HCT116 (cell line): ENCODE measurements at regions not wholly inside any gene's neighbourhood (a gene's known extent, or its start where the extent isn't known, plus 50 kb on each side); places are given as distances from the start of the nearest gene placed in this dataset.

Experiments used
- ATAC-seq: fragments of 200-7000 bp; cut with Tn5 transposase; 2 replicates; pipeline ENCODE4 v1.9.1; 2020; ENCODE audit warnings: mild to moderate bottlenecking, moderate library complexity
- BruUV-seq: library from RNA; stranded (reverse); fragments of 400-500 nt; replicated peaks from 2 replicates; lab custom pipeline; 2021; lab: Mats Ljungman, UMichigan
- CTCF ChIA-PET: fragments of 300-600 bp; sonication (Branson Sonifier 250); formaldehyde crosslinking; loops from one replicate; lab custom pipeline; 2021; ENCODE audit warnings: antibody characterized with exemption; lab: Charles Lee
- POLR2A ChIA-PET: fragments of 300-600, 350-600 bp; sonication (Branson Sonifier 250); formaldehyde crosslinking; loops from one replicate; lab custom pipeline; 2021; ENCODE audit warnings: antibody characterized with exemption; lab: Charles Lee
- RAD21 ChIA-PET, 2 experiments: fragments of 300-600 bp; sonication (Branson Sonifier 250); formaldehyde crosslinking; loops; one replicate each; lab custom pipeline; 2023; ENCODE audit warnings: low total read pairs in 2 of 2; ENCODE audit not compliant: uncharacterized antibody in 2 of 2, unreplicated experiment in 2 of 2, low non-redundant PET in 1 of 2; lab: Charles Lee
- DNase-seq: peaks from one replicate; pipeline ENCODE4 v3.0.0-alpha.2; 2010; ENCODE audit warnings: low read depth, low spot score
- H2AFZ ChIP-seq: fragments of 200-600 bp; shearing (Covaris generic), sonication (generic); 2 replicates; pipeline ENCODE4 v1.6.1; 2017; ENCODE audit warnings: low read depth, mixed run types, mixed read lengths, antibody characterized with exemption, low read length; ENCODE audit not compliant: poor library complexity, severe bottlenecking
- H3K27ac ChIP-seq: 2 replicates; pipeline ENCODE4 v1.5.1; 2012; ENCODE audit warnings: low read depth, low read length
- H3K27me3 ChIP-seq: fragments of 200-600 bp; sonication (generic); 2 replicates; pipeline ENCODE4 v1.6.1; 2016; ENCODE audit warnings: mixed run types, low read length, mixed read lengths; ENCODE audit not compliant: insufficient read depth
- H3K36me3 ChIP-seq, 2 experiments: fragments of 200-500 bp in 1 of 2; fragments of 200-600 bp in 1 of 2; sonication (Bioruptor generic) in 1 of 2; sonication (generic) in 1 of 2; 2 replicates each; pipeline versions ENCODE4 v1.5.1 to v1.6.1; 2014 to 2016; ENCODE audit warnings: low read length in 2 of 2, inconsistent platforms in 1 of 2, mixed read lengths in 1 of 2, mixed run types in 1 of 2; ENCODE audit not compliant: insufficient read depth in 2 of 2, control insufficient read depth in 1 of 2
- H3K4me1 ChIP-seq, 2 experiments: fragments of 200-600 bp in 1 of 2; sonication (generic) in 1 of 2; 2 replicates each; pipeline versions ENCODE4 v1.5.1 to v1.6.1; 2012 to 2017; ENCODE audit warnings: low read length in 2 of 2, inconsistent platforms in 1 of 2, mild to moderate bottlenecking in 1 of 2, mixed read lengths in 1 of 2, mixed run types in 1 of 2, moderate library complexity in 1 of 2; ENCODE audit not compliant: insufficient read depth in 2 of 2, control insufficient read depth in 1 of 2
- H3K4me2 ChIP-seq: fragments of 200-600 bp; sonication (generic); 2 replicates; pipeline ENCODE4 v1.6.1; 2017; ENCODE audit warnings: mixed run types, low read length, mixed read lengths
- H3K4me3 ChIP-seq, 2 experiments: fragments of 200-600 bp in 1 of 2; sonication (generic) in 1 of 2; replicated peaks in 1 of 2; 2 replicates each; pipeline ENCODE4 v1.5.1; 2011 to 2016; ENCODE audit warnings: low read length in 2 of 2, control low read depth in 1 of 2, low read depth in 1 of 2, mild to moderate bottlenecking in 1 of 2, mixed read lengths in 1 of 2, mixed run types in 1 of 2
- H3K79me2 ChIP-seq: fragments of 200-600 bp; sonication (generic); 2 replicates; pipeline ENCODE4 v1.6.1; 2017; ENCODE audit warnings: mild to moderate bottlenecking, mixed run types, low read length, moderate library complexity, mixed read lengths; ENCODE audit not compliant: insufficient read depth
- H3K9ac ChIP-seq: fragments of 200-600 bp; sonication (generic); 2 replicates; pipeline ENCODE4 v1.6.1; 2016; ENCODE audit warnings: low read length, mixed read lengths
- H3K9me2 ChIP-seq: fragments of 200-600 bp; sonication (generic), shearing (Covaris generic); 2 replicates; pipeline ENCODE4 v1.6.1; 2017; ENCODE audit warnings: mixed run types, mild to moderate bottlenecking, moderate library complexity; ENCODE audit not compliant: insufficient read depth
- H3K9me3 ChIP-seq, 2 experiments: fragments of 200-500 bp in 1 of 2; fragments of 200-600 bp in 1 of 2; sonication (Bioruptor generic) in 1 of 2; sonication (generic) in 1 of 2; 2 replicates each; pipeline ENCODE4 v1.6.1; 2014 to 2017; ENCODE audit warnings: low read length in 2 of 2, mixed read lengths in 2 of 2, inconsistent platforms in 1 of 2, low read depth in 1 of 2, mild to moderate bottlenecking in 1 of 2, mixed run types in 1 of 2, moderate library complexity in 1 of 2; ENCODE audit not compliant: control insufficient read depth in 1 of 2, insufficient read depth in 1 of 2
- H4K20me1 ChIP-seq: fragments of 200-600 bp; sonication (generic), shearing (Covaris generic); 2 replicates; pipeline ENCODE4 v1.6.1; 2017; ENCODE audit warnings: mixed run types, mild to moderate bottlenecking, moderate library complexity; ENCODE audit not compliant: insufficient read depth
- ATF3 ChIP-seq: IDR thresholded peaks from 2 replicates; pipeline ENCODE4 v1.6.1; 2012
- EGR1 ChIP-seq: IDR thresholded peaks from 2 replicates; pipeline ENCODE4 v1.6.1; 2012; ENCODE audit warnings: low read depth
- SIN3A ChIP-seq: IDR thresholded peaks from 2 replicates; pipeline ENCODE4 v1.6.1; 2012; ENCODE audit warnings: low read depth
- SRF ChIP-seq: IDR thresholded peaks from 2 replicates; pipeline ENCODE4 v1.6.1; 2012; ENCODE audit warnings: low read depth
- intact Hi-C: fragments of 100-400 bp; cut with micrococcal nuclease; formaldehyde crosslinking; loops from 2 replicates; pipeline ENCODE4 v1.10.0; 2022
- TF ChIP-seq, protein P1 (sequence below), 3 experiments: fragments of 200-600 bp in 1 of 3; sonication (generic) in 1 of 3; IDR thresholded peaks in 2 of 3; conservative IDR thresholded peaks in 1 of 3; 2 replicates each; pipeline ENCODE4 v1.5.1; 2012 to 2017; ENCODE audit warnings: low read depth in 2 of 3, low read length in 2 of 3, antibody characterized with exemption in 1 of 3, borderline replicate concordance in 1 of 3, control low read depth in 1 of 3, mild to moderate bottlenecking in 1 of 3, mixed read lengths in 1 of 3, mixed run types in 1 of 3, moderate library complexity in 1 of 3; ENCODE audit not compliant: insufficient read depth in 1 of 3
- TF ChIP-seq, protein P2 (sequence below): IDR thresholded peaks from 2 replicates; pipeline ENCODE4 v1.6.1; 2012; ENCODE audit warnings: low read depth

DNA sequence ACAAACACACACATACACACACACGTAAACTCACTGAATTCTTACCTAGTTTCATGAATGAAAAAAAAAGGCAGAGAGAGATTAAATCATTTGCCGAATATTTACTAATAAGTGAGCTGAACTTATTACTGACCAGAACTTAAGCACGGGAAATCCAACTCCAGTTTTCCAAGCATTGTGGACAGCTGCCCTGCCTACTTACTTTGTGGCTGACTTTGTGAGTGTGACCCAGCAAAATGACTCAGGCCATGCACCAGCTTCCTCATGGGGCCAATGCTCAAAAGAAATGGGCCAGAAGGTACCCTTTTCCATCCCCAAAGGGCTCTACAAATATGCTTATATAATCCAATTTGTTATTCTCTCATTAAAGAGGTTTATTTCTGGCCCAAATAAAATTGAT lies 87.4 kb upstream of the RHOBTB1 start:
- Histone ChIP-seq H2AFZ (no peak overlapping the region), H3K9me2 (no peaks in the 10 kb centered on the region), H4K20me1 (no peaks in the 10 kb centered on the region), H3K4me3 (no peak overlapping the region), H3K27ac (no peak overlapping the region), H3K4me2 (no peak overlapping the region), H3K9me3 (no peaks in the 10 kb centered on the region), H3K4me1 (no peaks in the 10 kb centered on the region), H3K9ac (no peak overlapping the region), H3K36me3 (no peaks in the 10 kb centered on the region), H3K27me3 (no peaks in the 10 kb centered on the region), H3K79me2 (no peaks in the 10 kb centered on the region)
- TF ChIP-seq SIN3A, result no peak
- no peak for TF ChIP-seq EGR1
- no peak for TF ChIP-seq ATF3
- no peak for DNase-seq
- ChIA-PET POLR2A (no interaction called here), RAD21 (no interaction called here), CTCF (no interaction called here)
- intact Hi-C loops, result no loop called here
- BruUV-seq, result no TSS peak
- ATAC-seq, result no peak

DNA sequence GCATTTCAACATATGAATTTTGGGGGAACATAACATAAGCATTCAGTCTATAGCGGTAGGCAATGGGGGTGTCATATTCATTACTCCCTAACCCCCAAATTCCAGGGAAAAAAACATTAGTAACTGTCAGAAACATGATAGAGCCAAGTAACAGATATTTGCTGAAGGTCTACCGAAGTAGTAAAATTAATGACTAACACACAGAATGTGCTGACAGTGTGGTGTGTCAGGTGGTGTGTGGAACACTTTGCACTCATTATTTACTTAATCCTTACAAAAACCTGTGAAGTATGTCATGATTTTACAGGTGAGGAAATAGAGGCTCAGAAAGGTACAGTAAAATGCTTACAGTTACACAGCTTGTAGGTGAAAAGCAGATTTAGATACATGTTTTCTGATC lies 85.4 kb upstream of the RHOBTB1 start:
- ChIA-PET RAD21 (no interaction called here), POLR2A (no interaction called here), CTCF (no interaction called here)
- H3K27ac ChIP-seq, result no peak overlapping the region
- H3K79me2 ChIP-seq, result no peaks in the 10 kb centered on the region
- H3K9me3 ChIP-seq, result no peaks in the 10 kb centered on the region
- no peak overlapping the region for H2AFZ ChIP-seq
- no peak overlapping the region for H3K4me3 ChIP-seq
- no peaks in the 10 kb centered on the region for H3K9me2 ChIP-seq
- TF ChIP-seq SRF (no peak), SIN3A (no peak), ATF3 (no peak)
- TF ChIP-seq, protein P1, sequence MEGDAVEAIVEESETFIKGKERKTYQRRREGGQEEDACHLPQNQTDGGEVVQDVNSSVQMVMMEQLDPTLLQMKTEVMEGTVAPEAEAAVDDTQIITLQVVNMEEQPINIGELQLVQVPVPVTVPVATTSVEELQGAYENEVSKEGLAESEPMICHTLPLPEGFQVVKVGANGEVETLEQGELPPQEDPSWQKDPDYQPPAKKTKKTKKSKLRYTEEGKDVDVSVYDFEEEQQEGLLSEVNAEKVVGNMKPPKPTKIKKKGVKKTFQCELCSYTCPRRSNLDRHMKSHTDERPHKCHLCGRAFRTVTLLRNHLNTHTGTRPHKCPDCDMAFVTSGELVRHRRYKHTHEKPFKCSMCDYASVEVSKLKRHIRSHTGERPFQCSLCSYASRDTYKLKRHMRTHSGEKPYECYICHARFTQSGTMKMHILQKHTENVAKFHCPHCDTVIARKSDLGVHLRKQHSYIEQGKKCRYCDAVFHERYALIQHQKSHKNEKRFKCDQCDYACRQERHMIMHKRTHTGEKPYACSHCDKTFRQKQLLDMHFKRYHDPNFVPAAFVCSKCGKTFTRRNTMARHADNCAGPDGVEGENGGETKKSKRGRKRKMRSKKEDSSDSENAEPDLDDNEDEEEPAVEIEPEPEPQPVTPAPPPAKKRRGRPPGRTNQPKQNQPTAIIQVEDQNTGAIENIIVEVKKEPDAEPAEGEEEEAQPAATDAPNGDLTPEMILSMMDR (IDR thresholded peaks at IDR 0.05 in 2 of 3, conservative IDR thresholded peaks at IDR 0.05 in 1 of 3; ENCODE audit: borderline replicate concordance in 1 of 3, insufficient read depth in 1 of 3, low read depth in 2 of 3, low read length in 2 of 3), result no peak
- TF ChIP-seq, protein P2, sequence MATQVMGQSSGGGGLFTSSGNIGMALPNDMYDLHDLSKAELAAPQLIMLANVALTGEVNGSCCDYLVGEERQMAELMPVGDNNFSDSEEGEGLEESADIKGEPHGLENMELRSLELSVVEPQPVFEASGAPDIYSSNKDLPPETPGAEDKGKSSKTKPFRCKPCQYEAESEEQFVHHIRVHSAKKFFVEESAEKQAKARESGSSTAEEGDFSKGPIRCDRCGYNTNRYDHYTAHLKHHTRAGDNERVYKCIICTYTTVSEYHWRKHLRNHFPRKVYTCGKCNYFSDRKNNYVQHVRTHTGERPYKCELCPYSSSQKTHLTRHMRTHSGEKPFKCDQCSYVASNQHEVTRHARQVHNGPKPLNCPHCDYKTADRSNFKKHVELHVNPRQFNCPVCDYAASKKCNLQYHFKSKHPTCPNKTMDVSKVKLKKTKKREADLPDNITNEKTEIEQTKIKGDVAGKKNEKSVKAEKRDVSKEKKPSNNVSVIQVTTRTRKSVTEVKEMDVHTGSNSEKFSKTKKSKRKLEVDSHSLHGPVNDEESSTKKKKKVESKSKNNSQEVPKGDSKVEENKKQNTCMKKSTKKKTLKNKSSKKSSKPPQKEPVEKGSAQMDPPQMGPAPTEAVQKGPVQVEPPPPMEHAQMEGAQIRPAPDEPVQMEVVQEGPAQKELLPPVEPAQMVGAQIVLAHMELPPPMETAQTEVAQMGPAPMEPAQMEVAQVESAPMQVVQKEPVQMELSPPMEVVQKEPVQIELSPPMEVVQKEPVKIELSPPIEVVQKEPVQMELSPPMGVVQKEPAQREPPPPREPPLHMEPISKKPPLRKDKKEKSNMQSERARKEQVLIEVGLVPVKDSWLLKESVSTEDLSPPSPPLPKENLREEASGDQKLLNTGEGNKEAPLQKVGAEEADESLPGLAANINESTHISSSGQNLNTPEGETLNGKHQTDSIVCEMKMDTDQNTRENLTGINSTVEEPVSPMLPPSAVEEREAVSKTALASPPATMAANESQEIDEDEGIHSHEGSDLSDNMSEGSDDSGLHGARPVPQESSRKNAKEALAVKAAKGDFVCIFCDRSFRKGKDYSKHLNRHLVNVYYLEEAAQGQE, result no peak
- no peaks in the 10 kb centered on the region for H3K27me3 ChIP-seq
- BruUV-seq, result no TSS peak
- ATAC-seq (no peak), DNase-seq (no peak)
- intact Hi-C loops, result no loop called here
- H3K9ac ChIP-seq, result no peak overlapping the region
- H3K36me3 ChIP-seq, result no peaks in the 10 kb centered on the region
- H3K4me2 ChIP-seq, result no peak overlapping the region
- no peaks in the 10 kb centered on the region for H3K4me1 ChIP-seq
- no peaks in the 10 kb centered on the region for H4K20me1 ChIP-seq
